NCI-H524 (cell line): ENCODE measurements at regions not wholly inside any gene's neighbourhood (a gene's known extent, or its start where the extent isn't known, plus 50 kb on each side); places are given as distances from the start of the nearest gene placed in this dataset.
A peak's percentile ranks its signal among the peaks of the same experiment; 100 is the strongest.
"Not testable (repeated sequence)": the region's sequence is repeated elsewhere in the genome, so short reads cannot be mapped to it uniquely, and the experiment has no call there.

Source experiments
- DNase-seq, 2 experiments: peaks; one replicate each; lab custom pipeline; 2025; lab: John Stamatoyannopoulos, UW

DNA sequence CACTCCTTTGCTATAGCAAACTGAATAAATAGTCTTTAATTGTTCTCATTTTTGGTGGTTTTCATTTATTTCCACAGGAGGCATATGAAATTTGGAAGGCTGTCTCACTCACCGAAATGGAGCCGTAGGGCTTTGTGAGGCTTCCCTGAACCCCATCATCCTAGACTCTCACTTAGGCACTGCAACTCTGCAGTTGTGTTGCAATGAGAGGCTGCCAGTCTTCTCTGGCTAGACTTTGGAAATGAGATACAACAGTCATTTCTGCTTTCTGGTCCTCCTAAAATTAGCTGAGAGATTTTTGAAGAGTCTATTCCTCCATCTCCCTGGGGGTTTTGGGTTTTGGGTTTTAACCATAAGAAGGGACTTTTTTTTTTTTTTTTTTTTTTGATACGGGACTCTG is 146.5 kb downstream of the SH3BGRL start:
- no peak for DNase-seq

DNA sequence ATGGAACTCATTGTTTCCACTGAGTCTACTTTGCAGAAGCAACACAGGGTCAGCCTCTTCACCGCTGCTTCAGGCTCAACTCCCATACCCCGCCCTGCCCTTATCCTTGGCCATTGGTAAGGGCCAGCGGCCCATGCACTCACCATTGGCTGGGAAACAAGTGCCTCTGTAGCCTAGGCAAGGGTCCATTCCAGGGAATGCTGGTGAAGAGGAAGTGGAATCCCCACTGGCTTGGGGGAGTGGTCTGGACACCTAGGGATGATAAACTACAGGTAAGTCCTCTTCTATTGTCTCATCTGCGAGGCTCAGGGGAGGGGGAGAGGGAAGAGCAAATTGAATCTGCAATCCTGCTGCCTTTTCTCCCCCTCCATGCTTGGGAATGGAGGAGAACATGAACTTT is 153.1 kb downstream of the SH3BGRL start:
- no peak for DNase-seq

DNA sequence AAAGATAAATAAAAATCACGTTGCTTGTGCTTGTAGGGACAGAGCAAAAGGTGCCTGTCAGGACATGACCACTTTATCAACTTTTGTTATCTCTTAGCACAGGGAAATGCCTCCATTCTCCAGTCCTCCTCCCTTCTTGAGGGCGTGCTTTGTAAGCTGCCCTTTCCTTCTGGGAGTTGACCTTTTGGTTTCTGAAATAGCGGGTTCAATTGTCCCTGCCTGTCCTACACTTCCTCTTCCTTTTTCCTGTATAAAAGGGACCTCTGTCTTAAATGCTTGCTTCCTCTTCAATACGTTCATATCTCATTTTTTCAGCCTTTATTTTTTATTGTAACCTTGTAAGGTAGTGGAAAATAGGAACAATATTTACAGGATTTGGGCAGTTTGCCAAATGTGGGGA is 153.5 kb downstream of the SH3BGRL start:
- no peak for DNase-seq

DNA sequence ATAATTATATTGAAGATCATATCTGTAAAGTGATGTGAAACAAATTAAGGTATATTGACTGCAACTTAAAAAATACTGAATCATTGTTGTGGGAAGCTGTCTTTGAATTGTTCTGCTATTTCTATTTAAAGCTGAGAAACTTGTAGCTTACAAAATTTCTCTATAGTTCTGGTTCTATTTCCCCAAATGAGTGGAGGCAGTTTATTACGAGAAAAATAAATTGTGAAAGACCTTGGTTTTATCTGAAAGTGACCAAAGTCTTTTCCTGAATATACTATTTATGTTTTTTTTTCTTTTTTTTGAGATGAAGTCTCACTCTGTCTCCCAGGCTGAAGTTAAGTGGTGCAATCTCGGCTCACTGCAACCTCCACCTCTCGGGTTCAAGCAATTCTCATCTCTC is 165.4 kb downstream of the SH3BGRL start:
- DNase-seq: no peak

DNA sequence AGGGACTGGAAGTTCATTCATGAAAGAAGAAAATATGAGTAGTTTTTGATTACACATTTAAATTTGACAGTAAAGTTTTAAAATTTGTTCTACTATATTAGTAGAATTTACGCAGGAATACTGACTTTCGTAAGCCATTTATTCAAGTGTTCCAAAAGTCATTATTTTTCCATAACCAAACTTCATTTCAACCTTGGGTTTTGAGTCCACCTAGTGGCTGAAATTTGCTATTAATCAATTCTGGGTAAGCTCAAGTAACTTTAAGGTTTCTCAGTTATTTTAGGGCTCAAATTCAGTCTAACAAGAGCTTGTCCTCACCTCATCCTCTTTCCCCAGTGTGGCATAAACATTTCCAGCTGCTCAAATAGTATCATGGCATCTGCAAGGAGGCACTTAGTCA is 175.4 kb downstream of the SH3BGRL start:
- peak in 1 of 2 experiments; percentile 28 for DNase-seq

DNA sequence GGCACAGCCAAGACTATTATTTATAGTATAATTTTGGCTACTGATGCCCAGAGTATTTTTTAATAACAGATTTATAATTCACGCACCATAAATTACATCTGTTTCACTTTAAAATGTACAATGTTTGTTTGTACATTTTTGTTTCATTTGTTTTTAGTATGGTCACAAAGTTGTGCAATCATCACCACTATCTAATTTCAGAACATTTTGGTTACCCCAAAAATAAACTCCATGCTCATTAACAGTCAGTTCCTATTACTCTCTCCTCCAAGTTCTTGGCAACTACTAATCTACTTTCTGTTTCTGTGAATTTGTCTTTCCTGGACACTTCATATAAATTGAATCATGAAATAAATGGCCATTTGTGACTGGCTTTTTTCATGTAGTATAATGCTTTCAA is 176.7 kb downstream of the SH3BGRL start:
- no peak for DNase-seq

DNA sequence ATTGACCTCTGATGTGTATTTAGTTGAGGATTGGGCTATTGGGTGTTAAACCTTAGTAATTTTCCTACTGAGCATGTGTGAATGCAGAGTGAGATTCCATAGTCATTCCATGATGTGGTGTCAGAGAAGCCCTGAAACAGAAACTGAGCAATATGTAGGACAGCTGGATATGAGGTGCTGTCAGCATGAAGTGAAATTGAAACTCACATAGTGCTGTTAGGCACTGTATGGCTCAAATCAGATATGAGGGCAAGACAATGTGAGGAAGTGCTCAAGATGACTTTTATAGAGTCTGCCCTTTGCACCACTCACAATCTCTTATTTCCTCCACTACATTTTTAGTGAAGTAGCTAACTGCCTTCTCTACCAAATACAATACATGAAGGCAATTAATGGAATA is 188.3 kb downstream of the SH3BGRL start:
- no peak for DNase-seq

DNA sequence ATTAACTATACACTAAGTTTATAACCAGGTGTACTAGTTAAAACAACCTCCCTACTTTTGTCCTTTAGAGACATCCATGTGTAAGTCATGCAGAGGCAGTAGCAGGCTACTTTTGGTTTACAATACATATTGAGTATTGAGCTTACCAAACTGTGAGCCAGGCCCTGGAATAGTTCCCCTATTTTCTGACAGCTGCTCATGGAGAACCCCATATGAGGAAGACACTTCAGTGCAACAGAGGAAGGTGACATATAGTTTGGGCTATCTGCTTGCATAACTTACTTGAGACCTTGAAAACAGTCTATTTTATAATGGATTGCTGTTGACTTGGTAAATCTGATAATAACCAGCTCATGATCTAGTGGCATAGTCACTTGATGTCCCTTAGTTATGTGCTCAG is 190.5 kb downstream of the SH3BGRL start:
- no peak for DNase-seq

DNA sequence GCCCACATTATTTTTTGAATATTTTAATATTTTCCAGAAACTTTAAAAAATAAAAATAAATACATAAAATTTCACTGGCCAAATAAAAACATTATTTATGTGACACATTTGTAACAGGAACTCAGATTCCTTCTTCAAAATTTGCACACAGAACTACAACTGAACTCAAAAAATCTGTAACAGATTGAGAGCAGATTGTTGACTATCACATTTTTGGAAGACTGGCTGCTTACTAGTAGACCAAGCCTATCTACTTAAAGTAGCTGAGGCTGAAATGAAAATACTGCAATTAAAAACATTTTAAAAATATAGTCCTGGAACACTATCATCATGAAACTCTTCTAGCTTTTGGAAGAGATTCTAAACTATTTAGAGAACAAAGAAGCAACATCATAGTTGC is 203.9 kb downstream of the SH3BGRL start:
- DNase-seq: no peak

DNA sequence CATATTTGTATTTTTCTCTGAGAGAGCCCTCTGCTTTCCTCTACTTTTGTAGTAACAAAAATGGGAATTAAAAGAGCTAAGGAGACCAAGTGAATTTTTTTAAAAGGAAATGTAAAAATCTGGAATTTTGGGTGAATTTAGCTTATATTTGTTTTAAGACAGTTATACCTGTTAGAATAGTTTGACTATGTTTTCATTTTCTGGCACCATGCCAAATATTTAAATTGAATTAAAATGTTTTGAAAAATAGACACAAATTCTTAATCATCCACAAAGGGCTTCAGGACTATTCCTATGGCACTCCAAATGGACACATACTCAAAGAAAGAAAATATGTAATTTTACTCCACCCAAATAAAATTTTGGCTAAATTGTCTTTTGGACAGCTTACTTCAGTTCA is 209.6 kb downstream of the SH3BGRL start:
- no peak for DNase-seq

DNA sequence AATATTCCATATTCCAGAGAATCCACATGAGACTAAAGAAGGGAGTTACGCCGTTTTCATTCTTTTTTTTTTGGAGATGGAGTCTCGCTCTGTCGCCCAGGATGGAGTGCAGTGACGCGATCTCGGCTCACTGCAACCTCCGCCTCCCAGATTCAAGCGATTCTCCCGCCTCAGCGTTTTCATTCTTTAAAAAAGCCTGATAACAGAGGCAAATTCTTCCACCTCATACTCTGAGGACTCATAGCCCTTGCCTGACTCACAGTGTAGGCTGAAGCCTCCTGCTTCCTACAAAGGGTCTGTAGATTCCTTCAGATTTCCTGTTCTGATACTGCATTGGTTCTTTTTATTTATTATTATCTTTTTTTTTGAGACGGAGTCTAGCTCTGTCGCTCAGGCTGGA is 210.5 kb downstream of the SH3BGRL start:
- no peak for DNase-seq

DNA sequence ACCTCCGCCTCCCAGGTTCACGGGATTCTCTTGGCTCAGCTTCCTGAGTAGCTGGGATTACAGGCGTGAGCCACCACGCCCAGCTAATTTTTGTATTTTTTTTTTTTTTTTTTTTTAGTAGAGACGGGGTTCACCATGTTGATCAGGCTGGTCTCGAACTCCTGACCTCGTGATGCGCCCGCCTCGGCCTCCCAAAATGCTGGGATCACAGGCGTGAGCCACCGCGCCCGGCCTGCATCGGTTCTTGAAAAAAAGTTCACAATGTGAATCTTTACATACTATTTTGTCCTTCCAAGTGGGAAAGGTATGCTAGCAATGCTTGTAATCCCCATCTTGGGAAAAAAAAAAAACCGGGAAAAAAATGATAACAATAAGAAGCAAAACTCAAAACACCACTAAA is 211.0 kb downstream of the SH3BGRL start:
- not testable (repeated sequence) for DNase-seq

DNA sequence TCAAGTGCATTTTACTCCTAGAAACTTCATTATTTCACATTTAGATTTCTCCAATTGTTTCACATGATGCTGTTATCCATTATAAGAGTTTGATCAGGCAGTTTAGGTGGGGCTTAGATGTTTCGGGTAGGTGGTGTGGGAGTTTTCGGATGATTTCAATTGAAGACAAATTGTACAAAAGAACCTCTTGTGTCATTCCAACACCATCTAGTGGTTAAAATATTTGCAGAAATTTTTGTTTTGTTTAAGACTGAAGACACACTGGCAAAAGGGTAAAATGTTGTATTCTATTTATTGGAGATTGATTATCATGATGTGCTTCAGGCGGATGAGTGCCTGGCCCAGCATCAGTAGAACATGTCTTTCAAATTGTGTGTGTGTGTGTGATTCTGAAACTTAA is 212.7 kb downstream of the SH3BGRL start:
- peak in 1 of 2 experiments; percentile 16 for DNase-seq
